ENCODE measurements at regions not wholly inside any gene's neighbourhood (a gene's known extent, or its start where the extent isn't known, plus 50 kb on each side); places are given as distances from the start of the nearest gene placed in this dataset.

DNA sequence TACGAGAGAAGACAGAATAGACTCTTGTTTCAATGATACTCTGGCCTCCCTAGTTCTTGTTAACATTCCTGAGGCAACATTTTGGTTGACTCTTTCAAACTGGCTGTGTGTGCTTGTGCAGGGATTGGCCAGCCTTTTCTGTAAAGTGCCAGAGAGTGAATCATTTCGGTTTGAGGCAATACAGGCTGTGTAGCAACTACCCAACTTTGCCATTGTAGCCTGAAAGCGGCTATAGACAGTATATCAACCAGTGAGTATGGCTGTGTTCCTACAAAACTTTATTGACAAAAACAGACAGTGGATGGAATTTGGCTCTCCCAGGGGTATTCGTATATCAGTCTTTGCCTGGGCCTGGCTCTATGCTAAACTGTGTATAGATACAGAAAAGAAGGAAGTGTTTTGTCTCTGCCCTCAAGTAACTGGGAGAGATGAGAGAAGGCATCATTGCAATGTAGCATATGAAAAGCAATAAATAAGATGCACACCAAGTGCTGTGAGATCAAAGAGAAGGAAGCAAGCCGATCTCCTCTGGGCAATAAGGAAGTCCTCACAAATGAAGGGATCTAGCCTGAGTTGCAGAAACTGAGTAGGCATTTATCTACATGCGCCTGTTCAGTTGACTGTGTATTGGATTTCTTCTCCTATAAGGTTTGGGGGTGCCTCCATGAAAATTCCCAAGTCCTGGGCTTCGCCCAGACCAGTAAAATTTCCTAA is 568.0 kb upstream of the KLF4 start:
- TF ChIP-seq, protein P1, sequence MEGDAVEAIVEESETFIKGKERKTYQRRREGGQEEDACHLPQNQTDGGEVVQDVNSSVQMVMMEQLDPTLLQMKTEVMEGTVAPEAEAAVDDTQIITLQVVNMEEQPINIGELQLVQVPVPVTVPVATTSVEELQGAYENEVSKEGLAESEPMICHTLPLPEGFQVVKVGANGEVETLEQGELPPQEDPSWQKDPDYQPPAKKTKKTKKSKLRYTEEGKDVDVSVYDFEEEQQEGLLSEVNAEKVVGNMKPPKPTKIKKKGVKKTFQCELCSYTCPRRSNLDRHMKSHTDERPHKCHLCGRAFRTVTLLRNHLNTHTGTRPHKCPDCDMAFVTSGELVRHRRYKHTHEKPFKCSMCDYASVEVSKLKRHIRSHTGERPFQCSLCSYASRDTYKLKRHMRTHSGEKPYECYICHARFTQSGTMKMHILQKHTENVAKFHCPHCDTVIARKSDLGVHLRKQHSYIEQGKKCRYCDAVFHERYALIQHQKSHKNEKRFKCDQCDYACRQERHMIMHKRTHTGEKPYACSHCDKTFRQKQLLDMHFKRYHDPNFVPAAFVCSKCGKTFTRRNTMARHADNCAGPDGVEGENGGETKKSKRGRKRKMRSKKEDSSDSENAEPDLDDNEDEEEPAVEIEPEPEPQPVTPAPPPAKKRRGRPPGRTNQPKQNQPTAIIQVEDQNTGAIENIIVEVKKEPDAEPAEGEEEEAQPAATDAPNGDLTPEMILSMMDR (IDR thresholded peaks at IDR 0.05): no peak
- TF ChIP-seq POLR2AphosphoS5 (IDR thresholded peaks at IDR 0.05) (peak; percentile 36 to 75 (median 73)), POLR2A (IDR thresholded peaks at IDR 0.05) (no peak), EP300 (IDR thresholded peaks at IDR 0.05; ENCODE audit: low read depth) (no peak)

Data from transverse colon (tissue), 4 donors.